ENCODE measurements at regions not wholly inside any gene's neighbourhood (a gene's known extent, or its start where the extent isn't known, plus 50 kb on each side); places are given as distances from the start of the nearest gene placed in this dataset.

- H3K79me2 ChIP-seq (ENCODE audit: insufficient read depth, low read length) = no peaks in the 10 kb centered on the region
- FAIRE-seq (no peak), DNase-seq (ENCODE audit: low read depth) (peak; percentile 67)
- H3K4me1 ChIP-seq (ENCODE audit: insufficient read depth, low read length) = no peaks in the 10 kb centered on the region
- H3K36me3 Mint-ChIP-seq (ENCODE audit: low read depth, unreplicated experiment) = no peaks in the 10 kb centered on the region
- no peak overlapping the region for H3K27ac ChIP-seq (ENCODE audit: low read depth, low read length)
- TF ChIP-seq CTCF (IDR thresholded peaks at IDR 0.05; ENCODE audit: insufficient read depth, low read depth, low read length) (no peak), EZH2 (IDR thresholded peaks at IDR 0.05; ENCODE audit: insufficient read depth, low read length) (no peak)
- H2AFZ ChIP-seq (ENCODE audit: low read depth, low read length) = no peak overlapping the region
- H4K20me1 ChIP-seq (ENCODE audit: insufficient read depth, low read length) = no peaks in the 10 kb centered on the region
- no peak overlapping the region for H3K4me2 ChIP-seq (ENCODE audit: low read length)
- no peak overlapping the region for H3K4me3 Mint-ChIP-seq (ENCODE audit: unreplicated experiment)
- H3K27me3 ChIP-seq (ENCODE audit: insufficient read depth, low read length) = no peaks in the 10 kb centered on the region
- no peaks in the 10 kb centered on the region for H3K27me3 Mint-ChIP-seq (ENCODE audit: low read depth, unreplicated experiment)
- H3K9me3 ChIP-seq (ENCODE audit: insufficient read depth, low read depth, low read length) = peaks cover 5% of the 10 kb centered on the region
- no peak overlapping the region for H3K27ac Mint-ChIP-seq (ENCODE audit: unreplicated experiment)
- H3K4me3 ChIP-seq (ENCODE audit: insufficient read depth, low read depth, low read length) = no peak overlapping the region
- no peaks in the 10 kb centered on the region for H3K4me1 Mint-ChIP-seq (ENCODE audit: low read depth, unreplicated experiment)
- H3K9me3 Mint-ChIP-seq (ENCODE audit: unreplicated experiment) = peaks cover 4% of the 10 kb centered on the region
- no peak overlapping the region for H3K9ac ChIP-seq (ENCODE audit: low read length)
- no peaks in the 10 kb centered on the region for H3K36me3 ChIP-seq (ENCODE audit: insufficient read depth, low read length)
Observed at GRCh38 chr13:64274481-64275217, 2859.0 kb upstream of the PCDH20 start.

GRCh38 chr13:64273780-64274179, 2858.1 kb upstream of the PCDH20 start:
- Histone ChIP-seq H3K27me3 (ENCODE audit: insufficient read depth, low read length) (no peaks in the 10 kb centered on the region), H3K4me1 (ENCODE audit: insufficient read depth, low read length) (no peaks in the 10 kb centered on the region), H3K4me2 (ENCODE audit: low read length) (no peak overlapping the region), H2AFZ (ENCODE audit: low read depth, low read length) (no peak overlapping the region), H3K4me3 (ENCODE audit: insufficient read depth, low read depth, low read length) (no peak overlapping the region), H3K9me3 (ENCODE audit: insufficient read depth, low read depth, low read length) (peaks cover 5% of the 10 kb centered on the region), H3K27ac (ENCODE audit: low read depth, low read length) (no peak overlapping the region), H3K9ac (ENCODE audit: low read length) (no peak overlapping the region), H3K36me3 (ENCODE audit: insufficient read depth, low read length) (no peaks in the 10 kb centered on the region), H4K20me1 (ENCODE audit: insufficient read depth, low read length) (no peaks in the 10 kb centered on the region), H3K79me2 (ENCODE audit: insufficient read depth, low read length) (no peaks in the 10 kb centered on the region)
- no peak for FAIRE-seq
- H3K4me1 Mint-ChIP-seq (ENCODE audit: low read depth, unreplicated experiment) = no peaks in the 10 kb centered on the region
- H3K9me3 Mint-ChIP-seq (ENCODE audit: unreplicated experiment) = peaks cover 4% of the 10 kb centered on the region
- TF ChIP-seq CTCF (IDR thresholded peaks at IDR 0.05; ENCODE audit: insufficient read depth, low read depth, low read length) (no peak), EZH2 (IDR thresholded peaks at IDR 0.05; ENCODE audit: insufficient read depth, low read length) (no peak)
- H3K4me3 Mint-ChIP-seq (ENCODE audit: unreplicated experiment) = no peak overlapping the region
- H3K27ac Mint-ChIP-seq (ENCODE audit: unreplicated experiment) = peak overlapping the region; percentile 58
- H3K27me3 Mint-ChIP-seq (ENCODE audit: low read depth, unreplicated experiment) = no peaks in the 10 kb centered on the region
- no peak for DNase-seq (ENCODE audit: low read depth)
- H3K36me3 Mint-ChIP-seq (ENCODE audit: low read depth, unreplicated experiment) = no peaks in the 10 kb centered on the region

GRCh38 chr13:64272681-64273080, 2857.0 kb upstream of the PCDH20 start:
- no peaks in the 10 kb centered on the region for H3K36me3 Mint-ChIP-seq (ENCODE audit: low read depth, unreplicated experiment)
- Histone ChIP-seq H3K27ac (ENCODE audit: low read depth, low read length) (no peak overlapping the region), H3K36me3 (ENCODE audit: insufficient read depth, low read length) (no peaks in the 10 kb centered on the region), H2AFZ (ENCODE audit: low read depth, low read length) (no peak overlapping the region), H4K20me1 (ENCODE audit: insufficient read depth, low read length) (no peaks in the 10 kb centered on the region), H3K9me3 (ENCODE audit: insufficient read depth, low read depth, low read length) (peaks cover 5% of the 10 kb centered on the region), H3K4me2 (ENCODE audit: low read length) (no peak overlapping the region), H3K4me3 (ENCODE audit: insufficient read depth, low read depth, low read length) (no peak overlapping the region), H3K79me2 (ENCODE audit: insufficient read depth, low read length) (no peaks in the 10 kb centered on the region), H3K9ac (ENCODE audit: low read length) (no peak overlapping the region), H3K27me3 (ENCODE audit: insufficient read depth, low read length) (no peaks in the 10 kb centered on the region), H3K4me1 (ENCODE audit: insufficient read depth, low read length) (no peaks in the 10 kb centered on the region)
- no peak overlapping the region for H3K27ac Mint-ChIP-seq (ENCODE audit: unreplicated experiment)
- peaks cover 4% of the 10 kb centered on the region for H3K9me3 Mint-ChIP-seq (ENCODE audit: unreplicated experiment)
- H3K4me1 Mint-ChIP-seq (ENCODE audit: low read depth, unreplicated experiment) = no peaks in the 10 kb centered on the region
- H3K27me3 Mint-ChIP-seq (ENCODE audit: low read depth, unreplicated experiment) = no peaks in the 10 kb centered on the region
- FAIRE-seq (no peak), DNase-seq (ENCODE audit: low read depth) (peak; percentile 54)
- no peak for TF ChIP-seq CTCF (IDR thresholded peaks at IDR 0.05; ENCODE audit: insufficient read depth, low read depth, low read length)
- no peak for TF ChIP-seq EZH2 (IDR thresholded peaks at IDR 0.05; ENCODE audit: insufficient read depth, low read length)
- H3K4me3 Mint-ChIP-seq (ENCODE audit: unreplicated experiment) = no peak overlapping the region

Measured in astrocyte (in vitro differentiated cells and primary cell).